IPS-18c (cell line): ENCODE measurements at regions not wholly inside any gene's neighbourhood (a gene's known extent, or its start where the extent isn't known, plus 50 kb on each side); places are given as distances from the start of the nearest gene placed in this dataset.

Experiments used
- H3K4me3 ChIP-seq: 2 replicates; pipeline ENCODE4 v1.7.0; 2013; ENCODE audit warnings: low read depth, mild to moderate bottlenecking, low read length, moderate library complexity; ENCODE audit not compliant: insufficient read depth
- H3K9me3 ChIP-seq: one replicate; pipeline ENCODE4 v1.6.1; 2013; ENCODE audit warnings: mild to moderate bottlenecking, low read length, moderate library complexity; ENCODE audit not compliant: control insufficient read depth, insufficient read depth

GRCh38 chrX:7789200-7789599, 53.8 kb upstream of the VCX start:
- H3K9me3 ChIP-seq, result peaks cover 8% of the 10 kb centered on the region

GRCh38 chrX:7788334-7788733, 54.6 kb upstream of the VCX start:
- Histone ChIP-seq H3K4me3 (no peak overlapping the region), H3K9me3 (peaks cover 8% of the 10 kb centered on the region)

More at GRCh38 chrX:7789200-7789599, 53.8 kb upstream of the VCX start:
- H3K4me3 ChIP-seq, result no peak overlapping the region

DNA sequence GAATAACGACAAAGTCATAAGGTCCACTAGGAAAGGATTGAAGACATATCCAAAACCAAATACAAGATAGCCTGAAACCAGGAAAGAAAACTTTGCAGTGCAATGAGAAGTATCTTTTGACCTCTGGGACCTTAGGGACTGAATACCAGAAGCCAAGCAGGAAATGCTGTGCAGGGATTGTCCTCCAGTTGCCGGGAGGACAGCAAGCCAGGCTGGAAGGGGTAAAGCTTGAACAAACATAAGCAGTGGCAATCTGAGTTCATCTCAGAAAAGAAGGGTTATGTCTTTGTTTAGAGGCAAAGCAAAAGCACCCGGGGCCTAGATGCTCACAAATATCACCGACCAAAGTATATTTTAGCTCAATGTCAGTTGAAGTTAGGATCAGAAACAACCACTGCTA, 55.3 kb upstream of the VCX start:
- Histone ChIP-seq H3K9me3 (peaks cover 8% of the 10 kb centered on the region), H3K4me3 (no peak overlapping the region)

DNA sequence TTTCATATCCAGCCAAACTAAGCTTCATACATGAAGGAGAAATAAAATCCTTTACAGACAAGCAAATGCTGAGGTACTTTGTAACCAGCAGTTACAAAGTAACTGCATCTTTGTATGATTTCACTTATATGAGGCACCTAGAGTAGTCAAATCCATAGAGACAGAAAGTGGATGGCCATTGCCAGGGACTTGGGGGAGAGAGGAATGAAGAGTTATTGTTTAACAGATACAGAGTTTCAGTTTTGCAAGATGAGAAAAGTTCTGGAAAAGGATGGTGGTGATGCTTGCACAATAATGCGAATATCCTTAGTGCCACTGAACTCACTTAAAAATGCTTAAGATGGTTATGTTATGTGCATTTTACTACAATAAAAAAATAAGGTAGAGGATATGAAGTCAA, 58.4 kb upstream of the VCX start:
- H3K9me3 ChIP-seq, result peaks cover 10% of the 10 kb centered on the region
- H3K4me3 ChIP-seq, result no peak overlapping the region

DNA sequence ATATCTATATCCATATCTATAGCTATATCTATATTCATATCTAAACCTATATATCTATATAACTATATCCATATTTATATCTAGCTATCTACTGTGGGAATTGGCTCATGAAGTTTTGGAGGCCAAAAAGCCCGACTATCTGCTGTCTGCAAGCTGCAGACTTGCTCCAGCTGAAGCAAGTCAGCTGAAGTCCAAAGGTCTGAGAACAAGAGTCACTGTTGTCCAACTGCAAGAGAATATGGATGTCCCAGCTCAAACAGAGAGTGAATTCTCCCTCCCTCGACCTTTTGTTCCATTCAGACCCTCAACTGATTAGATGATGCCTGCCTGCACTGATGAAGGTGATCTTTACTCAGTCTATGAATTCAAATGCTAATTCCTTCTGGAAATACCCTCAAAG, 63.3 kb upstream of the VCX start:
- Histone ChIP-seq H3K9me3 (peaks cover 4% of the 10 kb centered on the region), H3K4me3 (no peak overlapping the region)

DNA sequence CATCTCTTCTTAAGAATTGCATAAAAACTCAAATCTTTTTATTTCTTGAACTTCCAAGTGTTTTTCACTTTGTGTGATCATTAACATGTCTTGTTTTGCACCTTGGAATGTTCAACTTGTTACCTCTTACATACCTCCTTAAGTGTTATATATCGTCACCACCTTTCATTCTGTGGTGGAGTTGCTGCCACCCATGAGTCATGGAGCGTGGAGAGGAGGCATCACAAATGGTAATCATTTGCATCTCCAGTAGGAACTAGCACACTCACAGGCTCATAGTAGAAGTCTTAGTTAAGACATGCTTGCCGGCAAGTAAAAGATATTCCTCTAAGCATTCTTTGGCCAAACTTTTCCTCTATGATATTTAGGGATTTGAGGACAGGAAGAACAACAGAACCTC, 67.0 kb upstream of the VCX start:
- Histone ChIP-seq H3K4me3 (no peak overlapping the region), H3K9me3 (peaks cover 2% of the 10 kb centered on the region)

DNA sequence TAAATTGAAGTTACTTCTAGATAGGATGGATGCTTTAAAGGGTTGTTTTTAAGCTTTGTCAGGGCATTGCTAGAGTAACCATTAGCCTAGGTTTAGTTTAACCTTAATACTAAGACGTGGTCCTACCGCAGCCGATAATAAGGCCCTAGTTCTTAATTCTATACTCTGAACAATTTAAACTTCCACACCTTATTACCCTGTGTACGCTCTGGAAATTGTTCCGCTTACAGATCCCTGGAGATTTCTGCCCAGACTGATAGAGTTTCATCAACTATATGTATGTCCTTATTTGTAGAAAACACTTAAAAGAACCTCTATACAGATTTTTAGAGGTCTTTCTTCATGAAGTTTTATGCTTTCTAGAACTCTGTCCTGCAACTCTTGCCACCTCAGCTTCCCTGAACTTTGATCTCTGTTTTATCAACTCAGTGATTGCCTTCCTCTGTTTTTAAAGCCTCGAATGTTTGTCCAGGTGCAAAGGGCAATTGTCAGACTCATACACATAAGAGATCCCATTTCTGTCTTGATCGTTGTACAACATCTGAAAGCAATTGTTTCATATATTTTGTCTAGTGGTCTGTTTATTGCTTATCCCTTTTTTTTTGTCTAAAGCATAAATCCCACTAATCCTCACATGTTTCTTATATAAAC, 71.1 kb upstream of the VCX start:
- Histone ChIP-seq H3K9me3 (peaks cover 2% of the 10 kb centered on the region), H3K4me3 (no peak overlapping the region)

DNA sequence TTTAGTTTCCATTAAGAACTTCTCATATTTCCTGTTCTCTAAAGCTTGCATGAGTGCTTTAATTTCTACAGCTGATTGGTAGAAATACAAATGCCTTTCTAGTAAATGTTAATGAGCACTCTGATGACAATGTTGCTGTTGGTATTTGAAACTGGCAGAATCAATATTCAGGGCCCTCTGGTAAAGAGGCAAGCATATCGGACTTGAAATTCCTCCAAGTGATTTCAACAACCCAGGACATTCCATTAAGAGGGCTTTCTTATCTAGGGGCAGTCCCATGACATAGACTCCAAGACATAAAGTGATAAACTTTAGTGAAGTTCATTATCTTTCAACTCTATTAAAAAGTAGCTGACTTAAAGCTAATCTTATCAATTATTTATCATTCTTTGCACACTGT, 83.1 kb upstream of the VCX start:
- Histone ChIP-seq H3K9me3 (no peaks in the 10 kb centered on the region), H3K4me3 (no peak overlapping the region)

GRCh38 chrX:7746856-7747255, 96.1 kb upstream of the VCX start:
- H3K9me3 ChIP-seq, result peaks cover 2% of the 10 kb centered on the region
- no peak overlapping the region for H3K4me3 ChIP-seq

GRCh38 chrX:7730071-7730470, 112.9 kb upstream of the VCX start:
- Histone ChIP-seq H3K9me3 (peaks cover 6% of the 10 kb centered on the region), H3K4me3 (no peak overlapping the region)

GRCh38 chrX:7720519-7720918, 122.5 kb upstream of the VCX start:
- Histone ChIP-seq H3K9me3 (peaks cover 3% of the 10 kb centered on the region), H3K4me3 (no peak overlapping the region)

DNA sequence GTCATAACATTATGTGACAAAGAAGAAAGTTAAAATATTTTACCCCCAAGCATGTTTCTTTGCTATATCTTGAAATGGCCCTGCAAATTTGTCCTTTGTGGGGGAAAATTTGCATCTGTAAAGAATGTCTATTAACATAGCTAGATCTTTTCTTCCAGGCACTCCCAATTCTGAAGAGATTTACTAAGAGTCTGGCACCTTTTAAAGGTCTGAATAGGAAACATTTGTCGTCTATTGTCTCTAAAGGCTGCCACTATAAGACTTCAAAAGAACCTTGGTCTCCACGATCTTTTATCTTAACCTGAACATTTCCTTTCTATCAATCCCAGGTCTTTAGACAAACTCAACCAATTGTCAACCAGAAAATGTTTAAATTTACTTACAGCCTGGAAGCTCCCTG, 128.6 kb upstream of the VCX start:
- Histone ChIP-seq H3K9me3 (peaks cover 8% of the 10 kb centered on the region), H3K4me3 (no peak overlapping the region)

GRCh38 chrX:7711167-7711566, 131.8 kb upstream of the VCX start:
- Histone ChIP-seq H3K4me3 (no peak overlapping the region), H3K9me3 (peaks cover 7% of the 10 kb centered on the region)

DNA sequence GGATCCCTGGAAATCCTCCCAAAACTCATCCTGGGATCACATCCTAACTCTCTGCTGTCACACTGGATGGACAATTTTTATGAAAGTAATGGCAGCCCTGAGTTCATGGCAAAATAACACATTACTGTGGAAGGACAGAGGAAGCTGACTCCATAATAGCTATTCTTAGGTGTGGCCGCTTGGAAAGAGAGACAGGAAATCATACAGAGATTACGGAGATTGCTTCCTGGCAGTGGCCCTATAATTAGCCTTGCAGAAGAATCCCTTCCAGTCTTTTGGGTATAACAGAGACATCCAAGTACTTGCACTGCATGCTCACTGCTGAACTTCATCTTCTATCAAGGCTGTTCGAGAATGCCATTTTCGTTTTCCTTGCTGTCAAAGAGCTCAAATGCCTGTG, 133.1 kb upstream of the VCX start:
- H3K4me3 ChIP-seq, result no peak overlapping the region
- H3K9me3 ChIP-seq, result peaks cover 7% of the 10 kb centered on the region

GRCh38 chrX:7706032-7706431, 136.9 kb upstream of the VCX start:
- H3K9me3 ChIP-seq, result peaks cover 7% of the 10 kb centered on the region
- H3K4me3 ChIP-seq, result no peak overlapping the region

GRCh38 chrX:7704205-7704604, 138.8 kb upstream of the VCX start:
- H3K4me3 ChIP-seq, result no peak overlapping the region
- peaks cover 13% of the 10 kb centered on the region for H3K9me3 ChIP-seq

GRCh38 chrX:7698248-7698647, 144.7 kb upstream of the VCX start:
- no peak overlapping the region for H3K4me3 ChIP-seq
- peaks cover 8% of the 10 kb centered on the region for H3K9me3 ChIP-seq

GRCh38 chrX:7690842-7691241, 152.1 kb upstream of the VCX start:
- Histone ChIP-seq H3K4me3 (no peak overlapping the region), H3K9me3 (peaks cover 6% of the 10 kb centered on the region)

DNA sequence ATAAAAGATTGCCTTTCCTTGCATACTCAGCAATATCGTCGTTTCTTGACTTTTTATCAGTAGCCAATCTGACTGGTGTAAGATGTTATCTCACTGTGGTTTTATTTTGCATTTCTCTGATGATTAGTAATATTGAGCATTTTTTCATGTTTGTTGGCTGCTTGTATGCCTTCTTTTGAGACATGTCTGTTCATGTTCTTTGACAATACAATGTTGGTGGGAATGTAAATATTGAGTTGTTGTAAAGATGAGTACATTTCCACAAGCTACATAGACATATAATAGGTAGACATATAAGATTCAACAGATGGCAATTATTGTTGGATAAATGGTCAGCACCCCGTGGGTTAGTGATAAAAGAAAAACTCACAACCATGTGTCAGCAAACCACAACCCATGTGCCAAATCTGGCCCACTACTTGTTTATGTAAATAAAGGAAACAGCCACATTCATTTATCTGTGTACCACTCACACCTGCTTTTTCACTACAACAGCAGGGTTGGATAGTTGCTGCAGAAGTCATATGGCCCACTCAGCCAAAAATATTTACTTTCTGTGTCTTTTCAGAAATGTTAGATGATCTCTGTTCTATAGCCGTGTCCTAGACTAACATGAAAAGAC, 153.1 kb upstream of the VCX start:
- H3K9me3 ChIP-seq, result peaks cover 6% of the 10 kb centered on the region
- H3K4me3 ChIP-seq, result no peak overlapping the region
